ENCODE measurements at regions not wholly inside any gene's neighbourhood (a gene's known extent, or its start where the extent isn't known, plus 50 kb on each side); places are given as distances from the start of the nearest gene placed in this dataset.

DNA sequence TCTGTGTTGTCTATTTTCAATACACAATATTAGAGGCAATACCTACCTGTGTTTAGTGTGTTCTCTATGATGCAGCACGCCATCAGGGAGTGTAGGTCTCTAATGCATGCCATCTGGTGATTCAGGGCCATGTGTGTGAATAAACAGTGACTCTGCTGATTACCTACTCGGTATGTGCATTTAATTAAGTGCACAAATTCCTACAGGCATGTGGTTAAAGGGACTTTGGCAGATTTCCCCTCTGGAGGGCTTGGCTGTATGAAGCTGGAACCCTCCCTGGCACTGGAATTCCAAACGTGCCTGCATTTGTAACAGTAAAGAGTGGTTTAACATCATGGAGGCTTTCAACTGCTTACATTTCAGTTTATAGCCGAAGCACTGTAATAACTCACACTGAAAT lies 401.5 kb upstream of the SASH1 start:
- 32 to 35% methylated on average over 4 of the region's 4 CpGs for WGBS, 2 donors
- DNase-seq (ENCODE audit: low spot score in 2 of 2) = no peak
- TF ChIP-seq, protein P1, sequence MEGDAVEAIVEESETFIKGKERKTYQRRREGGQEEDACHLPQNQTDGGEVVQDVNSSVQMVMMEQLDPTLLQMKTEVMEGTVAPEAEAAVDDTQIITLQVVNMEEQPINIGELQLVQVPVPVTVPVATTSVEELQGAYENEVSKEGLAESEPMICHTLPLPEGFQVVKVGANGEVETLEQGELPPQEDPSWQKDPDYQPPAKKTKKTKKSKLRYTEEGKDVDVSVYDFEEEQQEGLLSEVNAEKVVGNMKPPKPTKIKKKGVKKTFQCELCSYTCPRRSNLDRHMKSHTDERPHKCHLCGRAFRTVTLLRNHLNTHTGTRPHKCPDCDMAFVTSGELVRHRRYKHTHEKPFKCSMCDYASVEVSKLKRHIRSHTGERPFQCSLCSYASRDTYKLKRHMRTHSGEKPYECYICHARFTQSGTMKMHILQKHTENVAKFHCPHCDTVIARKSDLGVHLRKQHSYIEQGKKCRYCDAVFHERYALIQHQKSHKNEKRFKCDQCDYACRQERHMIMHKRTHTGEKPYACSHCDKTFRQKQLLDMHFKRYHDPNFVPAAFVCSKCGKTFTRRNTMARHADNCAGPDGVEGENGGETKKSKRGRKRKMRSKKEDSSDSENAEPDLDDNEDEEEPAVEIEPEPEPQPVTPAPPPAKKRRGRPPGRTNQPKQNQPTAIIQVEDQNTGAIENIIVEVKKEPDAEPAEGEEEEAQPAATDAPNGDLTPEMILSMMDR (IDR thresholded peaks at IDR 0.05) = no peak
- TF ChIP-seq POLR2A (IDR thresholded peaks at IDR 0.05) = no peak
- H3K4me3 ChIP-seq (ENCODE audit: low read depth, poor library complexity, severe bottlenecking) = no peak overlapping the region
- intact Hi-C loops (cut with DNase I; ENCODE audit: low total_unique reads) = no loop called here

DNA sequence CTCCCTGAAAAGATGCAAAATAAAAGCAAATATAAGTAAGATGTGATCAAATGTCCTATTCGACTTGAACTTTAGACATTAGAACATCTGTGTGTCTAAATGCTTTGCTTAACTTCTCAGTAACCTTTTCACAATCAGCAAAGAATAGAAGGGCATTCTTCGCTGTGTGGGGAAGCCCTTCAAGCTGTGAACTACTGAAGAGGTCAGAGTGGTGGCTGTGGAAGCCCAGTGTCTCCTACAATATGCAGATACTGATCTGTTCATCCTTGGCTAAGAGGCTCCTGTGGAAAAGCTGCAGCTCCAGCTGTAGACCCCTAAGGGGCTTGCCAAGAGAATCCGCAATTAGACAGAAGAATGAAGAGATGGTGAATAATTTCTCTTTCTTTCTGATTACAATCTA lies 400.3 kb upstream of the SASH1 start:
- TF ChIP-seq, protein P1 (IDR thresholded peaks at IDR 0.05) = no peak
- no peak for TF ChIP-seq POLR2A (IDR thresholded peaks at IDR 0.05)
- no peak for DNase-seq (ENCODE audit: low spot score in 2 of 2)
- intact Hi-C loops (cut with DNase I; ENCODE audit: low total_unique reads) = no loop called here
- no peak overlapping the region for H3K4me3 ChIP-seq (ENCODE audit: low read depth, poor library complexity, severe bottlenecking)
- 76 to 77% methylated on average over 3 of the region's 3 CpGs for WGBS, 2 donors

DNA sequence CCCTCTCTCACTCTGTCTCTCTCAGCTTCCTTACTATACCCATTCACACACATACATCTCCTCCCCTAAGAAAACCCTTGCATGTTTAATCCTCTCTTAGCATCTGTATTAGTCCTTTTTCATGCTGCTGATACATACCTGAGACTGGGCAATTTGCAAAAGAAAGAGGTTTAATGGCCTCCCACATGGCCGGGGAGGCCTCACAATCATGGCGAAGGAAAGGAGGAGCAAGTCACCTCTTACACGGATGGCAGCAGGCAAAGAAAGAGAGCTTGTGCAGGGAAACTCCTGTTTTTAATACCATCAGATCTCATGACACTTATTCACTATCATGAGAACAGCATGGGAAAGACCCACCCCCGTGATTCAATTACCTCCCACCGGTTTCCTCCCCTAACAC lies 398.5 kb upstream of the SASH1 start:
- intact Hi-C loops (cut with DNase I; ENCODE audit: low total_unique reads) = no loop called here
- 86% methylated on average over 5 of the region's 5 CpGs for WGBS, 2 donors
- no peak for DNase-seq (ENCODE audit: low spot score in 2 of 2)
- no peak overlapping the region for H3K4me3 ChIP-seq (ENCODE audit: low read depth, poor library complexity, severe bottlenecking)
- TF ChIP-seq POLR2A (IDR thresholded peaks at IDR 0.05) = no peak
- TF ChIP-seq, protein P1 (IDR thresholded peaks at IDR 0.05) = no peak

DNA sequence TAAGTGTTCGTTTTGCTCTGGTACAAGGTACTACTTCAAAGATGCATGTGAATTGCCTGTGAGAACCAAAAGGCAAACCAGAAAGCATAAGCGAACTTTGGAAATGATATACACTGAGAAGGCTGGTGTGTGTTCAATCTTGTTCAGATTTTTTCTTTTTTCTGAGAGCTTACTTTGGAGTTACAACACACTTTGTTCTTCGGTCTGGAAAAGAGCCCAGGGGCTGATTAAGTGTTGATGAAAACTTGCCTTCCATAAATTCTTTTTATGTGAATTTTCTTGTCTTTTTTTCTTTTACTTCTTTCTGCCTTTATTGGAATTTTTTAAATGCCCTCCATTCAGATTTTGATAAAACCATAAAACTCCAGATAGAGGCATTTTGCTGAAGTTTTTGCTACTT lies 395.1 kb upstream of the SASH1 start:
- H3K4me3 ChIP-seq (ENCODE audit: low read depth, poor library complexity, severe bottlenecking) = no peak overlapping the region
- WGBS, 2 donors = 29 to 39% methylated on average over 3 of the region's 3 CpGs
- TF ChIP-seq POLR2A (IDR thresholded peaks at IDR 0.05) = no peak
- TF ChIP-seq, protein P1 (IDR thresholded peaks at IDR 0.05) = no peak
- intact Hi-C loops (cut with DNase I; ENCODE audit: low total_unique reads) = no loop called here
- no peak for DNase-seq (ENCODE audit: low spot score in 2 of 2)

DNA sequence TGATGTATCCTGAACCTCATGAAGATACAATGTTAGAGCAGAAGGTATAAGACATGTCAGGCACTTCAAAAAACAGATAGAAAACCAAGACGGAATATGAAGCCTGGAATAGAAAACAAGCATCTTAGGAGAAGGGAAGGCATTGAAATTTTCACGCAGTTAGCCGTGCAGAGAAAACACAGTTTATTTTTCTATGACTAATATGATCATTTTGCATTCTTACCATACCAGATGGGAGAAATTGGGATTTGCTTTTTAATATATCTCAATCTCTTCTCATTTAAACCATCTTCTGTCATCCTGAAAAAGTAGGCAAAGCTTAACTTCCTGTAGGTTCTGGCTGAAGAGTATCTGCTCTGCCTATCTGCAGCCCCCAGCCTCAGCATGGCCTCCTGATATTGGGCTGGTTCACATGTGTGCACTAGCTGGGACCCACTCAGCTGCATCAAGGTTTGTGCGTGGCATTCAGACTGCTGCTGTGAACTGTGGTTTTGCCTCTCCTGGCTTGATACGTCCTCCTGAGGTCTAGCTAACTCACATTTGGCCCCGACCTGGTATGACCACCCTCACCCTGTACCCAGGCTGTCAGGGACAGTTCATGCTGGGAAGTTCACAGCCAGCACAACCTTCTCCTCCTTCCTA lies 392.5 kb upstream of the SASH1 start:
- no peak overlapping the region for H3K4me3 ChIP-seq (ENCODE audit: low read depth, poor library complexity, severe bottlenecking)
- intact Hi-C loops (cut with DNase I; ENCODE audit: low total_unique reads) = no loop called here
- TF ChIP-seq, protein P1 (IDR thresholded peaks at IDR 0.05) = no peak
- no peak for TF ChIP-seq POLR2A (IDR thresholded peaks at IDR 0.05)
- no peak for DNase-seq (ENCODE audit: low spot score in 2 of 2)
- WGBS, 2 donors = 75 to 80% methylated on average over 6 of the region's 6 CpGs

DNA sequence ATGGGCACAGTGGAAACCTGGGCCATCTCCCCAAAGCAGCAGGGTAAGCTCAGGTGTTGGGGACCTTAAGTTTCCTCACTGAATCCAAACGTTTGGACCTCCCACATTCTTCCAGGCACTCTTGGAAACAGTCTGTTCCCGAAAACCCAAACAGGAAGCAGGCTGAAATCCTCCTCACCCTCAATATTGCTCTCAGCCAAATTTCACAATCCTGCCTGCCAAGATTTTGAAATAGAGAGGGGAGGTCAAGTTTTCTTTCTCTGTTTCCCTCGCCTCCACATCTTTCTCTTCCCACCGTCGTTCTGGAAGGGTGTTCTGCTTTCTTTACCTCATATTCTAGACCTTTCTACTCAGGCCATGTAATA lies 392.0 kb upstream of the SASH1 start:
- no peak for DNase-seq (ENCODE audit: low spot score in 2 of 2)
- H3K4me3 ChIP-seq (ENCODE audit: low read depth, poor library complexity, severe bottlenecking) = no peak overlapping the region
- WGBS, 2 donors = 13 to 29% methylated on average over 5 of the region's 5 CpGs
- no peak for TF ChIP-seq POLR2A (IDR thresholded peaks at IDR 0.05)
- TF ChIP-seq, protein P1 (IDR thresholded peaks at IDR 0.05) = no peak
- intact Hi-C loops (cut with DNase I; ENCODE audit: low total_unique reads) = no loop called here
